GDM1 (cell line): ENCODE measurements at regions not wholly inside any gene's neighbourhood (a gene's known extent, or its start where the extent isn't known, plus 50 kb on each side); places are given as distances from the start of the nearest gene placed in this dataset.
"Not testable (repeated sequence)": the region's sequence is repeated elsewhere in the genome, so short reads cannot be mapped to it uniquely, and the experiment has no call there.

Source experiments
- DNase-seq: peaks from one replicate; lab custom pipeline; 2025; lab: John Stamatoyannopoulos, UW

- not testable (repeated sequence) for DNase-seq
Observed at GRCh38 chr3:94507354-94507753, 444.5 kb downstream of the NSUN3 start.

GRCh38 chr3:94512876-94513275, 450.0 kb downstream of the NSUN3 start:
- DNase-seq, result no peak

GRCh38 chr3:94513600-94513999, 450.7 kb downstream of the NSUN3 start:
- DNase-seq, result no peak

- DNase-seq, result no peak
Observed at GRCh38 chr3:94515983-94516382, 453.1 kb downstream of the NSUN3 start.

GRCh38 chr3:94520364-94520763, 457.5 kb downstream of the NSUN3 start:
- no peak for DNase-seq

- DNase-seq, result no peak
Observed at GRCh38 chr3:94522488-94522887, 459.6 kb downstream of the NSUN3 start.

- DNase-seq, result no peak
Observed at GRCh38 chr3:94524102-94524919, 461.4 kb downstream of the NSUN3 start.

GRCh38 chr3:94525043-94525442, 462.2 kb downstream of the NSUN3 start:
- DNase-seq, result no peak

GRCh38 chr3:94529816-94530215, 467.0 kb downstream of the NSUN3 start:
- no peak for DNase-seq

- DNase-seq, result no peak
Observed at GRCh38 chr3:94532951-94533350, 470.1 kb downstream of the NSUN3 start.

GRCh38 chr3:94539937-94540336, 477.1 kb downstream of the NSUN3 start:
- DNase-seq, result no peak

GRCh38 chr3:94543161-94543560, 480.3 kb downstream of the NSUN3 start:
- DNase-seq, result no peak

- no peak for DNase-seq
Observed at GRCh38 chr3:94544131-94544789, 481.4 kb downstream of the NSUN3 start.

- no peak for DNase-seq
Observed at GRCh38 chr3:94548581-94549316, 485.9 kb downstream of the NSUN3 start.

- DNase-seq, result no peak
Observed at GRCh38 chr3:94561094-94561493, 498.2 kb downstream of the NSUN3 start.

- no peak for DNase-seq
Observed at GRCh38 chr3:94564247-94564646, 501.4 kb downstream of the NSUN3 start.

GRCh38 chr3:94568041-94568440, 505.2 kb downstream of the NSUN3 start:
- DNase-seq, result no peak

GRCh38 chr3:94573337-94573736, 510.5 kb downstream of the NSUN3 start:
- no peak for DNase-seq

- no peak for DNase-seq
Observed at GRCh38 chr3:94587291-94587690, 524.4 kb downstream of the NSUN3 start.

GRCh38 chr3:94593526-94594150, 530.8 kb downstream of the NSUN3 start:
- no peak for DNase-seq

- no peak for DNase-seq
Observed at GRCh38 chr3:94596141-94596540, 533.3 kb downstream of the NSUN3 start.

GRCh38 chr3:94596887-94597566, 534.2 kb downstream of the NSUN3 start:
- no peak for DNase-seq
